H9 (cell line): ENCODE measurements at regions not wholly inside any gene's neighbourhood (a gene's known extent, or its start where the extent isn't known, plus 50 kb on each side); places are given as distances from the start of the nearest gene placed in this dataset.

Source experiments
- DNase-seq: peaks from one replicate; pipeline ENCODE4 v3.0.0-alpha.2; 2017
- H2AFZ ChIP-seq: one replicate; pipeline ENCODE4 v1.6.1; 2013; ENCODE audit warnings: mild to moderate bottlenecking, low read length, control low read depth, moderate library complexity
- H2AK5ac ChIP-seq: 2 replicates; pipeline ENCODE4 v1.6.1; 2013; ENCODE audit warnings: low read length, control low read depth, mixed read lengths; ENCODE audit not compliant: insufficient read length
- H2BK120ac ChIP-seq: one replicate; pipeline ENCODE4 v1.6.1; 2013; ENCODE audit warnings: low read depth, mild to moderate bottlenecking, low read length, control low read depth, inconsistent platforms; ENCODE audit not compliant: poor library complexity, severe bottlenecking
- H2BK12ac ChIP-seq: 2 replicates; pipeline ENCODE4 v1.6.1; 2013; ENCODE audit warnings: low read length, control low read depth, mixed read lengths, low read depth; ENCODE audit not compliant: insufficient read length
- H2BK15ac ChIP-seq: 2 replicates; pipeline ENCODE4 v1.6.1; 2013; ENCODE audit warnings: low read depth, low read length, control low read depth
- H2BK20ac ChIP-seq: one replicate; pipeline ENCODE4 v1.6.1; 2013; ENCODE audit warnings: low read depth, mild to moderate bottlenecking, low read length, control low read depth, inconsistent platforms; ENCODE audit not compliant: poor library complexity, severe bottlenecking
- H2BK5ac ChIP-seq: 2 replicates; pipeline ENCODE4 v1.6.1; 2013; ENCODE audit warnings: low read length, control low read depth, mixed read lengths; ENCODE audit not compliant: insufficient read length
- H3K14ac ChIP-seq: 2 replicates; pipeline ENCODE4 v1.6.1; 2013; ENCODE audit warnings: low read length, control low read depth; ENCODE audit not compliant: insufficient read depth
- H3K18ac ChIP-seq: 2 replicates; pipeline ENCODE4 v1.6.1; 2013; ENCODE audit warnings: low read depth, mild to moderate bottlenecking, mixed read lengths, low read length, control low read depth; ENCODE audit not compliant: insufficient read length
- H3K23ac ChIP-seq: 2 replicates; pipeline ENCODE4 v1.6.1; 2013; ENCODE audit warnings: low read length, control low read depth, mixed read lengths, low read depth; ENCODE audit not compliant: insufficient read length
- H3K23me2 ChIP-seq: 2 replicates; pipeline ENCODE4 v1.6.1; 2013; ENCODE audit warnings: low read depth, mild to moderate bottlenecking, mixed read lengths, low read length, control low read depth; ENCODE audit not compliant: insufficient read length, poor library complexity, severe bottlenecking
- H3K27ac ChIP-seq: 2 replicates; pipeline ENCODE4 v1.5.1; 2013; ENCODE audit warnings: low read length, control low read depth, mixed read lengths, low read depth; ENCODE audit not compliant: insufficient read length
- H3K27me3 ChIP-seq: 2 replicates; pipeline ENCODE4 v1.6.1; 2013; ENCODE audit warnings: low read length, control low read depth, inconsistent platforms; ENCODE audit not compliant: insufficient read depth
- H3K4ac ChIP-seq: 2 replicates; pipeline ENCODE4 v1.6.1; 2013; ENCODE audit warnings: low read depth, mild to moderate bottlenecking, control low read depth, inconsistent platforms, low read length, moderate library complexity
- H3K4me1 ChIP-seq: 2 replicates; pipeline ENCODE4 v1.6.1; 2013; ENCODE audit warnings: low read length, control low read depth, inconsistent platforms; ENCODE audit not compliant: insufficient read depth
- H3K4me2 ChIP-seq: 2 replicates; pipeline ENCODE4 v1.6.1; 2013; ENCODE audit warnings: low read length, control low read depth, mixed read lengths; ENCODE audit not compliant: insufficient read length, insufficient read depth
- H3K56ac ChIP-seq: 2 replicates; pipeline ENCODE4 v1.6.1; 2013; ENCODE audit warnings: low read depth, mild to moderate bottlenecking, mixed read lengths, low read length, control low read depth; ENCODE audit not compliant: insufficient read length
- H3K79me1 ChIP-seq: 2 replicates; pipeline ENCODE4 v1.6.1; 2013; ENCODE audit warnings: low read depth, mild to moderate bottlenecking, moderate library complexity, low read length, control low read depth, inconsistent platforms; ENCODE audit not compliant: insufficient read depth, poor library complexity, severe bottlenecking
- H3K79me2 ChIP-seq: 2 replicates; pipeline ENCODE4 v1.6.1; 2013; ENCODE audit warnings: low read length, control low read depth, inconsistent platforms; ENCODE audit not compliant: insufficient read depth
- H3K9ac ChIP-seq: 2 replicates; pipeline ENCODE4 v1.6.1; 2013; ENCODE audit warnings: low read length, control low read depth, mixed read lengths; ENCODE audit not compliant: insufficient read length; ENCODE audit errors: extremely low read depth
- H3K9me3 ChIP-seq: one replicate; pipeline ENCODE4 v1.6.1; 2013; ENCODE audit warnings: low read depth, low read length, inconsistent platforms; ENCODE audit not compliant: control insufficient read depth
- H3T11ph ChIP-seq: one replicate; pipeline ENCODE4 v1.6.1; 2013; ENCODE audit warnings: mild to moderate bottlenecking, low read length, control low read depth, inconsistent platforms
- H4K20me1 ChIP-seq: one replicate; pipeline ENCODE4 v1.6.1; 2013; ENCODE audit not compliant: control insufficient read depth, insufficient read length, insufficient read depth
- H4K5ac ChIP-seq: 2 replicates; pipeline ENCODE4 v1.6.1; 2013; ENCODE audit warnings: low read depth, mild to moderate bottlenecking, mixed read lengths, low read length, control low read depth; ENCODE audit not compliant: insufficient read length
- H4K8ac ChIP-seq: replicated peaks from 2 replicates; pipeline ENCODE4 v1.6.1; 2013; ENCODE audit warnings: low read length, control low read depth, mixed read lengths, low read depth; ENCODE audit not compliant: insufficient read length
- H4K91ac ChIP-seq: 2 replicates; pipeline ENCODE4 v1.6.1; 2013; ENCODE audit warnings: low read depth, mild to moderate bottlenecking, moderate library complexity, mixed read lengths, low read length, control low read depth; ENCODE audit not compliant: insufficient read length
- H3K27ac Mint-ChIP-seq, 3 experiments: 2 replicates in 2 of 3; 3 replicates in 1 of 3; pipeline ENCODE4 v1.8.0; 2020 to 2021; ENCODE audit warnings: mixed read lengths in 3 of 3, mild to moderate bottlenecking in 1 of 3, moderate library complexity in 1 of 3
- H3K27me3 Mint-ChIP-seq: 2 replicates; pipeline ENCODE4 v1.8.0; 2021; ENCODE audit warnings: low read depth, mild to moderate bottlenecking, moderate library complexity, mixed read lengths
- H3K36me3 Mint-ChIP-seq, 3 experiments: 2 replicates in 2 of 3; 3 replicates in 1 of 3; pipeline ENCODE4 v1.8.0; 2020 to 2021; ENCODE audit warnings: low read depth in 3 of 3, mixed read lengths in 3 of 3; ENCODE audit not compliant: insufficient read depth in 1 of 3
- H3K4me1 Mint-ChIP-seq, 2 experiments: 2 replicates each; pipeline ENCODE4 v1.8.0; 2020; ENCODE audit warnings: mixed read lengths in 2 of 2
- H3K4me3 Mint-ChIP-seq, 2 experiments: 2 replicates in 1 of 2; 3 replicates in 1 of 2; pipeline ENCODE4 v1.8.0; 2020 to 2021; ENCODE audit warnings: mild to moderate bottlenecking in 2 of 2, mixed read lengths in 2 of 2, moderate library complexity in 1 of 2
- H3K9me3 Mint-ChIP-seq, 2 experiments: 2 replicates in 1 of 2; 3 replicates in 1 of 2; pipeline ENCODE4 v1.8.0; 2020; ENCODE audit warnings: mild to moderate bottlenecking in 2 of 2, mixed read lengths in 2 of 2, moderate library complexity in 1 of 2
- WGBS: extraction: QIAGEN DNeasy Blood & Tissue Kit; methylation state at CpG from one replicate; pipeline ENCODE4 v1.1.7; 2013; ENCODE audit warnings: missing lambda C conversion rate, low lambda C conversion rate, mixed read lengths; ENCODE audit not compliant: insufficient read length; ENCODE audit errors: extremely low coverage; 5-methylcytosine and 5-hydroxymethylcytosine counted together
- TF ChIP-seq, protein P1 (sequence below): fragments of 200-600 bp; sonication (generic); conservative IDR thresholded peaks from 3 replicates; pipeline ENCODE4 v1.8.0; 2021; ENCODE audit warnings: antibody characterized with exemption, mild to moderate bottlenecking

DNA sequence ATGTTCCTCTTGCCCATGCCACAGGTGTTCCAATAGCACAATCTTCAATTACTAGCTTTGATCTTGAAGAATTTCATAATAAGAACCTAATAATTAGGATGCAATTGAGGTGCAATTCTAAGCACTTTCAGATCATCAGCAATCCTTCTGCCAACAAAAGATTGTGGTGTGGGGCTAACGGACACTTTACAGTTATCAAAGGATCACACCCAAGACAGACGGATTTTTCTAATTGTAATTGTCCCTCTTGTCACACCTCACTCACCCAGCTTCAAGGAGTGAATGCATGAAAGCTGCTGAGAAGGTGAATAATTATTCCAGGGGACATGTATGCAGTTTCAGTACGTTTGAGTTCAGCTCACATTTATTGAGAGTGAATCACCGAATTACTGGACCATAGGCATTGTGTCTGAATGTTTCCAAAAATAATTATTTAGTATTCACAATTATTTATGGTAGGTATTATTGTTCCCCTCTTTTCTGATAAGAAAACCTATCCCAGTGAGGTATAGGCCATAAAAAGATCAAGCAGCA lies 438.5 kb upstream of the TRIB2 start:
- no peak overlapping the region for H3K23ac ChIP-seq
- DNase-seq = no peak
- no peak overlapping the region for H3K4me3 Mint-ChIP-seq
- no peak overlapping the region for H2BK120ac ChIP-seq
- TF ChIP-seq, protein P1, sequence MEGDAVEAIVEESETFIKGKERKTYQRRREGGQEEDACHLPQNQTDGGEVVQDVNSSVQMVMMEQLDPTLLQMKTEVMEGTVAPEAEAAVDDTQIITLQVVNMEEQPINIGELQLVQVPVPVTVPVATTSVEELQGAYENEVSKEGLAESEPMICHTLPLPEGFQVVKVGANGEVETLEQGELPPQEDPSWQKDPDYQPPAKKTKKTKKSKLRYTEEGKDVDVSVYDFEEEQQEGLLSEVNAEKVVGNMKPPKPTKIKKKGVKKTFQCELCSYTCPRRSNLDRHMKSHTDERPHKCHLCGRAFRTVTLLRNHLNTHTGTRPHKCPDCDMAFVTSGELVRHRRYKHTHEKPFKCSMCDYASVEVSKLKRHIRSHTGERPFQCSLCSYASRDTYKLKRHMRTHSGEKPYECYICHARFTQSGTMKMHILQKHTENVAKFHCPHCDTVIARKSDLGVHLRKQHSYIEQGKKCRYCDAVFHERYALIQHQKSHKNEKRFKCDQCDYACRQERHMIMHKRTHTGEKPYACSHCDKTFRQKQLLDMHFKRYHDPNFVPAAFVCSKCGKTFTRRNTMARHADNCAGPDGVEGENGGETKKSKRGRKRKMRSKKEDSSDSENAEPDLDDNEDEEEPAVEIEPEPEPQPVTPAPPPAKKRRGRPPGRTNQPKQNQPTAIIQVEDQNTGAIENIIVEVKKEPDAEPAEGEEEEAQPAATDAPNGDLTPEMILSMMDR = no peak
- H3K23me2 ChIP-seq = no peaks in the 10 kb centered on the region
- no peaks in the 10 kb centered on the region; a peak in 1 of 7 replicates for H3K36me3 Mint-ChIP-seq
- H3K4me1 ChIP-seq = peaks cover 7% of the 10 kb centered on the region; the same call in 1 of the 2 replicates
- H3K4me2 ChIP-seq = no peak overlapping the region
- no peak overlapping the region for H4K91ac ChIP-seq
- no peak overlapping the region for H2BK12ac ChIP-seq
- no peak overlapping the region for H3K27ac ChIP-seq
- no peak overlapping the region for H3K9ac ChIP-seq
- H3K4ac ChIP-seq = no peak overlapping the region
- no peak overlapping the region for H3K27ac Mint-ChIP-seq
- H2AK5ac ChIP-seq = no peak overlapping the region
- H2AFZ ChIP-seq = no peak overlapping the region
- H3K9me3 Mint-ChIP-seq = peaks cover 0 to 4% of the 10 kb centered on the region in 2 experiments; a peak in 2 of 5 replicates
- no peak overlapping the region for H3T11ph ChIP-seq
- no CpG with 5 or more reads among the region's 4 CpGs for WGBS
- no peak overlapping the region for H2BK5ac ChIP-seq
- H4K8ac ChIP-seq = no peak overlapping the region
- no peaks in the 10 kb centered on the region for H3K79me1 ChIP-seq
- peaks cover 11% of the 10 kb centered on the region in 2 experiments for H3K4me1 Mint-ChIP-seq
- H3K9me3 ChIP-seq = no peaks in the 10 kb centered on the region
- no peak overlapping the region for H2BK15ac ChIP-seq
- H4K5ac ChIP-seq = no peak overlapping the region
- no peak overlapping the region for H3K18ac ChIP-seq
- no peaks in the 10 kb centered on the region for H3K27me3 ChIP-seq
- H3K14ac ChIP-seq = no peak overlapping the region
- H3K79me2 ChIP-seq = no peaks in the 10 kb centered on the region
- H2BK20ac ChIP-seq = no peak overlapping the region
- no peak overlapping the region for H3K56ac ChIP-seq
- H3K27me3 Mint-ChIP-seq = no peaks in the 10 kb centered on the region
- no peaks in the 10 kb centered on the region for H4K20me1 ChIP-seq
